ENCODE measurements at regions not wholly inside any gene's neighbourhood (a gene's known extent, or its start where the extent isn't known, plus 50 kb on each side); places are given as distances from the start of the nearest gene placed in this dataset.

GRCh38 chr3:165697910-165698309, 139.3 kb downstream of the BCHE start:
- FAIRE-seq (no peak), ATAC-seq (no peak), DNase-seq (ENCODE audit: low spot score) (no peak)
- BruUV-seq (replicated peaks), result no TSS peak
- 65% methylated on average over 2 of the region's 2 CpGs for WGBS (ENCODE audit: low lambda C conversion rate)
- Histone ChIP-seq H3K4me2 (ENCODE audit: low read depth, low read length) (no peak overlapping the region), H3K79me2 (ENCODE audit: insufficient read depth, low read length) (no peaks in the 10 kb centered on the region), H4K20me1 (ENCODE audit: insufficient read depth, low read length) (no peaks in the 10 kb centered on the region), H3K27ac (ENCODE audit: extremely low read length, insufficient read depth, low read length) (no peak overlapping the region), H3K4me3 (replicated peaks in 1 of 3; ENCODE audit: insufficient read depth in 1 of 3, low read depth in 2 of 3, low read length in 3 of 3) (no peak overlapping the region), H3K9me3 (ENCODE audit: low read length) (peaks cover 1% of the 10 kb centered on the region; the same call in 1 of the 2 replicates), H3K4me1 (ENCODE audit: insufficient read depth, low read length) (no peaks in the 10 kb centered on the region), H3K27me3 (ENCODE audit: control insufficient read depth in 1 of 2, insufficient read depth in 2 of 2, low read length in 2 of 2) (no peaks in the 10 kb centered on the region), H3K9ac (ENCODE audit: insufficient read depth, low read depth, low read length) (no peak overlapping the region), H2AFZ (ENCODE audit: low read length) (no peak overlapping the region), H3K36me3 (replicated peaks in 1 of 2; ENCODE audit: control insufficient read depth in 1 of 2, insufficient read depth in 2 of 2, low read length in 2 of 2) (no peaks in the 10 kb centered on the region)
- intact Hi-C loops (cut with micrococcal nuclease; ENCODE audit: unreplicated experiment) (no loop called here), in situ Hi-C loops (cut with HindIII; ENCODE audit: extremely low pct_ligation_motif_present, low pct_unique_long_range_greater_than_20kb) (no loop called here)
- ChIA-PET POLR2A (no interaction called here), CTCF (ENCODE audit: low intra/inter-chr PET ratio, low total read pairs) (no interaction called here)
- no peak for TF ChIP-seq PBX3 (CRISPR knock-in tag; IDR thresholded peaks at IDR 0.05; ENCODE audit: borderline replicate concordance)

- H3K27me3 ChIP-seq (ENCODE audit: control insufficient read depth in 1 of 2, insufficient read depth in 2 of 2, low read length in 2 of 2), result no peaks in the 10 kb centered on the region
- no peaks in the 10 kb centered on the region for H3K79me2 ChIP-seq (ENCODE audit: insufficient read depth, low read length)
- H2AFZ ChIP-seq (ENCODE audit: low read length), result no peak overlapping the region
- no peak overlapping the region for H3K4me3 ChIP-seq (replicated peaks in 1 of 3; ENCODE audit: insufficient read depth in 1 of 3, low read depth in 2 of 3, low read length in 3 of 3)
- H3K4me1 ChIP-seq (ENCODE audit: insufficient read depth, low read length), result no peaks in the 10 kb centered on the region
- H3K36me3 ChIP-seq (replicated peaks in 1 of 2; ENCODE audit: control insufficient read depth in 1 of 2, insufficient read depth in 2 of 2, low read length in 2 of 2), result no peaks in the 10 kb centered on the region
- intact Hi-C loops (cut with micrococcal nuclease; ENCODE audit: unreplicated experiment) (no loop called here), in situ Hi-C loops (cut with HindIII; ENCODE audit: extremely low pct_ligation_motif_present, low pct_unique_long_range_greater_than_20kb) (no loop called here)
- ATAC-seq (no peak), DNase-seq (ENCODE audit: low spot score) (no peak), FAIRE-seq (no peak)
- ChIA-PET POLR2A (no interaction called here), CTCF (ENCODE audit: low intra/inter-chr PET ratio, low total read pairs) (no interaction called here)
- no peak overlapping the region for H3K4me2 ChIP-seq (ENCODE audit: low read depth, low read length)
- TF ChIP-seq ZNF609 (CRISPR knock-in tag; IDR thresholded peaks at IDR 0.05; ENCODE audit: borderline replicate concordance) (no peak), AGO1 (IDR thresholded peaks at IDR 0.05; ENCODE audit: low read depth, low read length, poor library complexity, severe bottlenecking) (no peak), CENPT (CRISPR knock-in tag; IDR thresholded peaks at IDR 0.05; ENCODE audit: low read depth) (no peak)
- no peak overlapping the region for H3K27ac ChIP-seq (ENCODE audit: extremely low read length, insufficient read depth, low read length)
- peaks cover 15% of the 10 kb centered on the region for H3K9me3 ChIP-seq (ENCODE audit: low read length)
- no peak overlapping the region for H3K9ac ChIP-seq (ENCODE audit: insufficient read depth, low read depth, low read length)
- H4K20me1 ChIP-seq (ENCODE audit: insufficient read depth, low read length), result no peaks in the 10 kb centered on the region
- no TSS peak for BruUV-seq (replicated peaks)
- 0% methylated on average over 1 of the region's 1 CpG for WGBS (ENCODE audit: low lambda C conversion rate)
Measured at GRCh38 chr3:165696496-165696895, 140.7 kb downstream of the BCHE start.
